ENCODE measurements at regions not wholly inside any gene's neighbourhood (a gene's known extent, or its start where the extent isn't known, plus 50 kb on each side); places are given as distances from the start of the nearest gene placed in this dataset.
A peak's percentile ranks its signal among the peaks of the same experiment; 100 is the strongest.
"Not testable (repeated sequence)": the region's sequence is repeated elsewhere in the genome, so short reads cannot be mapped to it uniquely, and the experiment has no call there.

- Histone ChIP-seq H3K9me3 (no peaks in the 10 kb centered on the region), H3K4me2 (no peak overlapping the region), H3K4me3 (no peak overlapping the region), H3K9ac (no peak overlapping the region), H3K27me3 (no peaks in the 10 kb centered on the region), H3K36me3 (no peaks in the 10 kb centered on the region), H3K27ac (no peak overlapping the region), H3K4me1 (no peaks in the 10 kb centered on the region), H4K20me1 (no peaks in the 10 kb centered on the region)
- TF ChIP-seq Cebpa-rat (IDR thresholded peaks at IDR 0.05), result no peak
Observed at GRCh38 chr7:136392856-136393255, 415.7 kb upstream of the MTPN start.

GRCh38 chr7:136391371-136391770 is 414.2 kb upstream of the MTPN start:
- no peaks in the 10 kb centered on the region for H3K9me3 ChIP-seq
- no peak overlapping the region for H3K4me2 ChIP-seq
- no peaks in the 10 kb centered on the region for H3K27me3 ChIP-seq
- H4K20me1 ChIP-seq, result no peaks in the 10 kb centered on the region
- no peak for TF ChIP-seq Cebpa-rat (IDR thresholded peaks at IDR 0.05)
- no peaks in the 10 kb centered on the region for H3K36me3 ChIP-seq
- H3K9ac ChIP-seq, result no peak overlapping the region
- H3K27ac ChIP-seq, result no peak overlapping the region
- no peaks in the 10 kb centered on the region for H3K4me1 ChIP-seq
- H3K4me3 ChIP-seq, result no peak overlapping the region

- H3K4me2 ChIP-seq, result no peak overlapping the region
- H3K36me3 ChIP-seq, result no peaks in the 10 kb centered on the region
- no peaks in the 10 kb centered on the region for H3K4me1 ChIP-seq
- H3K4me3 ChIP-seq, result no peak overlapping the region
- no peak overlapping the region for H3K27ac ChIP-seq
- TF ChIP-seq Cebpa-rat (IDR thresholded peaks at IDR 0.05), result no peak
- H3K27me3 ChIP-seq, result no peaks in the 10 kb centered on the region
- no peaks in the 10 kb centered on the region for H4K20me1 ChIP-seq
- no peaks in the 10 kb centered on the region for H3K9me3 ChIP-seq
- no peak overlapping the region for H3K9ac ChIP-seq
Observed at GRCh38 chr7:136389933-136390332, 412.8 kb upstream of the MTPN start.

- Histone ChIP-seq H3K36me3 (no peaks in the 10 kb centered on the region), H3K9ac (no peak overlapping the region), H4K20me1 (no peaks in the 10 kb centered on the region), H3K4me3 (no peak overlapping the region), H3K27me3 (no peaks in the 10 kb centered on the region), H3K27ac (no peak overlapping the region), H3K4me2 (no peak overlapping the region), H3K4me1 (no peaks in the 10 kb centered on the region), H3K9me3 (no peaks in the 10 kb centered on the region)
- no peak for TF ChIP-seq Cebpa-rat (IDR thresholded peaks at IDR 0.05)
Observed at GRCh38 chr7:136386876-136387275, 409.7 kb upstream of the MTPN start.

GRCh38 chr7:136371409-136371808 is 394.2 kb upstream of the MTPN start:
- not testable (repeated sequence) for H3K27ac ChIP-seq, H3K4me2 ChIP-seq, H3K4me3 ChIP-seq, H3K27me3 ChIP-seq, H3K4me1 ChIP-seq, H3K9me3 ChIP-seq, H4K20me1 ChIP-seq, H3K9ac ChIP-seq, H3K36me3 ChIP-seq

GRCh38 chr7:136370137-136370536 is 393.0 kb upstream of the MTPN start:
- Histone ChIP-seq H3K27me3 (no peaks in the 10 kb centered on the region), H3K4me2 (no peak overlapping the region), H3K27ac (no peak overlapping the region), H3K4me3 (no peak overlapping the region), H4K20me1 (no peaks in the 10 kb centered on the region), H3K9me3 (no peaks in the 10 kb centered on the region), H3K9ac (no peak overlapping the region), H3K4me1 (no peaks in the 10 kb centered on the region), H3K36me3 (no peaks in the 10 kb centered on the region)
- no peak for TF ChIP-seq Cebpa-rat (IDR thresholded peaks at IDR 0.05)

- Histone ChIP-seq H3K36me3 (no peaks in the 10 kb centered on the region), H3K27ac (no peak overlapping the region), H3K27me3 (no peaks in the 10 kb centered on the region), H3K4me1 (no peaks in the 10 kb centered on the region), H3K4me3 (no peak overlapping the region), H4K20me1 (no peaks in the 10 kb centered on the region), H3K9me3 (no peaks in the 10 kb centered on the region), H3K4me2 (no peak overlapping the region), H3K9ac (no peak overlapping the region)
- TF ChIP-seq Cebpa-rat (IDR thresholded peaks at IDR 0.05), result no peak
Observed at GRCh38 chr7:136369225-136369624, 392.1 kb upstream of the MTPN start.

GRCh38 chr7:136359333-136359903 is 382.3 kb upstream of the MTPN start:
- H3K27ac ChIP-seq, result no peak overlapping the region
- H3K4me2 ChIP-seq, result peak overlapping the region; percentile 47
- no peaks in the 10 kb centered on the region for H3K36me3 ChIP-seq
- peaks cover 12% of the 10 kb centered on the region for H3K4me1 ChIP-seq
- no peaks in the 10 kb centered on the region for H4K20me1 ChIP-seq
- H3K27me3 ChIP-seq, result no peaks in the 10 kb centered on the region
- H3K9ac ChIP-seq, result no peak overlapping the region
- no peak overlapping the region for H3K4me3 ChIP-seq
- no peak for TF ChIP-seq Cebpa-rat (IDR thresholded peaks at IDR 0.05)
- H3K9me3 ChIP-seq, result no peaks in the 10 kb centered on the region

GRCh38 chr7:136353287-136353686 is 376.1 kb upstream of the MTPN start:
- Histone ChIP-seq H3K27me3 (no peaks in the 10 kb centered on the region), H3K9me3 (no peaks in the 10 kb centered on the region), H3K27ac (no peak overlapping the region), H3K36me3 (no peaks in the 10 kb centered on the region), H3K4me2 (no peak overlapping the region), H4K20me1 (no peaks in the 10 kb centered on the region), H3K9ac (no peak overlapping the region), H3K4me1 (no peaks in the 10 kb centered on the region), H3K4me3 (no peak overlapping the region)
- no peak for TF ChIP-seq Cebpa-rat (IDR thresholded peaks at IDR 0.05)

GRCh38 chr7:136348542-136349192 is 371.5 kb upstream of the MTPN start:
- H3K4me2 ChIP-seq, result no peak overlapping the region
- no peaks in the 10 kb centered on the region for H4K20me1 ChIP-seq
- TF ChIP-seq Cebpa-rat (IDR thresholded peaks at IDR 0.05), result no peak
- H3K36me3 ChIP-seq, result no peaks in the 10 kb centered on the region
- H3K4me3 ChIP-seq, result no peak overlapping the region
- no peak overlapping the region for H3K9ac ChIP-seq
- H3K27me3 ChIP-seq, result no peaks in the 10 kb centered on the region
- H3K9me3 ChIP-seq, result no peaks in the 10 kb centered on the region
- no peak overlapping the region for H3K27ac ChIP-seq
- H3K4me1 ChIP-seq, result no peaks in the 10 kb centered on the region

- H3K4me1 ChIP-seq, result no peaks in the 10 kb centered on the region
- no peak for TF ChIP-seq Cebpa-rat (IDR thresholded peaks at IDR 0.05)
- no peak overlapping the region for H3K4me2 ChIP-seq
- no peaks in the 10 kb centered on the region for H3K27me3 ChIP-seq
- no peaks in the 10 kb centered on the region for H3K9me3 ChIP-seq
- H3K4me3 ChIP-seq, result no peak overlapping the region
- H3K36me3 ChIP-seq, result no peaks in the 10 kb centered on the region
- no peaks in the 10 kb centered on the region for H4K20me1 ChIP-seq
- no peak overlapping the region for H3K9ac ChIP-seq
- H3K27ac ChIP-seq, result no peak overlapping the region
Observed at GRCh38 chr7:136348142-136348541, 371.0 kb upstream of the MTPN start.

Measured in BLaER1 (cell line).